SK-N-SH treated with all-trans-retinoic acid at 6 μM for 48 hours (cell line): ENCODE measurements at regions not wholly inside any gene's neighbourhood (a gene's known extent, or its start where the extent isn't known, plus 50 kb on each side); places are given as distances from the start of the nearest gene placed in this dataset.

ENCODE experiments used
- ARNTL ChIP-seq: fragments of 450-650 bp; formaldehyde crosslinking; IDR thresholded peaks from 2 replicates; pipeline ENCODE4 v1.5.0; 2020; ENCODE audit warnings: low read depth, mild to moderate bottlenecking, moderate library complexity, borderline replicate concordance
- CREB5 ChIP-seq: fragments of 250-450 bp; sonication (Bioruptor Pico); IDR thresholded peaks from 2 replicates; pipeline ENCODE4 v1.5.1; 2020; ENCODE audit warnings: low read depth, mild to moderate bottlenecking, moderate library complexity
- CSDC2 ChIP-seq: fragments of 250-450 bp; sonication (Bioruptor Pico); IDR thresholded peaks from 2 replicates; pipeline ENCODE4 v1.5.0; 2020; ENCODE audit warnings: mild to moderate bottlenecking, moderate library complexity
- GLIS3 ChIP-seq: fragments of 250-450 bp; sonication (Bioruptor Pico); IDR thresholded peaks from 2 replicates; pipeline ENCODE4 v1.5.0; 2020; ENCODE audit warnings: mild to moderate bottlenecking, moderate library complexity
- ISL1 ChIP-seq: fragments of 250-450 bp; sonication (Bioruptor Pico); IDR thresholded peaks from 2 replicates; pipeline ENCODE4 v2.1.2; 2022; ENCODE audit warnings: mild to moderate bottlenecking, moderate library complexity
- OSR1 ChIP-seq: fragments of 250-450 bp; sonication (Bioruptor Pico); IDR thresholded peaks from 2 replicates; pipeline ENCODE4 v1.8.0; 2022; ENCODE audit warnings: moderate library complexity, mild to moderate bottlenecking, inconsistent platforms
- RARB ChIP-seq: fragments of 250-450 bp; sonication (Bioruptor Pico); IDR thresholded peaks from 2 replicates; pipeline ENCODE4 v1.8.0; 2021; ENCODE audit warnings: mild to moderate bottlenecking, moderate library complexity
- SNAI2 ChIP-seq: fragments of 250-450 bp; sonication (Bioruptor Pico); IDR thresholded peaks from 2 replicates; pipeline ENCODE4 v1.5.0; 2020; ENCODE audit warnings: mild to moderate bottlenecking, moderate library complexity
- TOX ChIP-seq: fragments of 250-450 bp; sonication (Bioruptor Pico); IDR thresholded peaks from 2 replicates; pipeline ENCODE4 v1.8.0; 2021; ENCODE audit warnings: mild to moderate bottlenecking, moderate library complexity, borderline replicate concordance
- ZFP3 ChIP-seq: fragments of 250-450 bp; sonication (Bioruptor Pico); IDR thresholded peaks from 2 replicates; pipeline ENCODE4 v1.5.0; 2020; ENCODE audit warnings: mild to moderate bottlenecking, moderate library complexity
- ZFP30 ChIP-seq: fragments of 450-650 bp; formaldehyde crosslinking; IDR thresholded peaks from 2 replicates; pipeline ENCODE4 v1.5.0; 2022; ENCODE audit warnings: mild to moderate bottlenecking, moderate library complexity
- ZNF70 ChIP-seq: fragments of 450-650 bp; formaldehyde crosslinking; IDR thresholded peaks from 2 replicates; pipeline ENCODE4 v1.5.0; 2020; ENCODE audit warnings: mild to moderate bottlenecking, moderate library complexity
- ZNF8 ChIP-seq: fragments of 450-650 bp; formaldehyde crosslinking; IDR thresholded peaks from 2 replicates; pipeline ENCODE4 v1.5.0; 2020; ENCODE audit warnings: mild to moderate bottlenecking, moderate library complexity
- TF ChIP-seq, protein P1 (sequence below): fragments of 250-450 bp; sonication (Bioruptor Pico); IDR thresholded peaks from 2 replicates; pipeline ENCODE4 v1.8.0; 2020; ENCODE audit warnings: mild to moderate bottlenecking, moderate library complexity, borderline replicate concordance

GRCh38 chr9:108072740-108073139 is 583.2 kb upstream of the KLF4 start:
- no peak for TF ChIP-seq OSR1 (CRISPR knock-in tag)
- no peak for TF ChIP-seq CSDC2
- no peak for TF ChIP-seq ARNTL
- no peak for TF ChIP-seq ISL1 (CRISPR knock-in tag)
- no peak for TF ChIP-seq CREB5 (CRISPR knock-in tag)
- no peak for TF ChIP-seq ZNF8 (CRISPR knock-in tag)
- TF ChIP-seq, protein P1, sequence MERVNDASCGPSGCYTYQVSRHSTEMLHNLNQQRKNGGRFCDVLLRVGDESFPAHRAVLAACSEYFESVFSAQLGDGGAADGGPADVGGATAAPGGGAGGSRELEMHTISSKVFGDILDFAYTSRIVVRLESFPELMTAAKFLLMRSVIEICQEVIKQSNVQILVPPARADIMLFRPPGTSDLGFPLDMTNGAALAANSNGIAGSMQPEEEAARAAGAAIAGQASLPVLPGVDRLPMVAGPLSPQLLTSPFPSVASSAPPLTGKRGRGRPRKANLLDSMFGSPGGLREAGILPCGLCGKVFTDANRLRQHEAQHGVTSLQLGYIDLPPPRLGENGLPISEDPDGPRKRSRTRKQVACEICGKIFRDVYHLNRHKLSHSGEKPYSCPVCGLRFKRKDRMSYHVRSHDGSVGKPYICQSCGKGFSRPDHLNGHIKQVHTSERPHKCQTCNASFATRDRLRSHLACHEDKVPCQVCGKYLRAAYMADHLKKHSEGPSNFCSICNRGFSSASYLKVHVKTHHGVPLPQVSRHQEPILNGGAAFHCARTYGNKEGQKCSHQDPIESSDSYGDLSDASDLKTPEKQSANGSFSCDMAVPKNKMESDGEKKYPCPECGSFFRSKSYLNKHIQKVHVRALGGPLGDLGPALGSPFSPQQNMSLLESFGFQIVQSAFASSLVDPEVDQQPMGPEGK, result no peak
- TF ChIP-seq ZFP3, result no peak
- TF ChIP-seq SNAI2 (CRISPR knock-in tag), result no peak
- TF ChIP-seq GLIS3 (CRISPR knock-in tag), result no peak
- TF ChIP-seq TOX, result no peak
- no peak for TF ChIP-seq ZNF70 (CRISPR knock-in tag)
- TF ChIP-seq RARB (CRISPR knock-in tag), result no peak
- no peak for TF ChIP-seq ZFP30 (CRISPR knock-in tag)
